H1 (cell line): ENCODE measurements at regions not wholly inside any gene's neighbourhood (a gene's known extent, or its start where the extent isn't known, plus 50 kb on each side); places are given as distances from the start of the nearest gene placed in this dataset.

Source experiments
- CTCF ChIA-PET: fragments of 300-600 bp; sonication (Branson Sonifier 250); formaldehyde crosslinking; loops from one replicate; lab custom pipeline; 2021; ENCODE audit not compliant: partially characterized antibody; lab: Charles Lee
- POLR2A ChIA-PET: fragments of 300-600 bp; sonication (Branson Sonifier 250); formaldehyde crosslinking; loops from one replicate; lab custom pipeline; 2021; ENCODE audit warnings: inconsistent platforms; ENCODE audit not compliant: partially characterized antibody; lab: Charles Lee
- DNase-seq, 2 experiments: peaks; one replicate each; pipeline versions ENCODE4 v3.0.0 to v3.0.0-alpha.2; 2010 to 2022; ENCODE audit warnings: low spot score in 2 of 2, low read depth in 1 of 2, mixed read lengths in 1 of 2
- FAIRE-seq: peaks from 2 replicates; lab custom pipeline; 2011; peaks lifted over from hg19 to GRCh38; lab: Jason Lieb, UNC
- H2AFZ ChIP-seq: 2 replicates; pipeline ENCODE4 v1.8.1; 2012; ENCODE audit warnings: low read length, inconsistent platforms
- H2AK5ac ChIP-seq: 2 replicates; pipeline ENCODE4 v1.6.1; 2013; ENCODE audit warnings: low read depth, low read length
- H2BK120ac ChIP-seq: replicated peaks from 2 replicates; pipeline ENCODE3; 2013; ENCODE audit warnings: low read depth, low read length, inconsistent platforms
- H2BK12ac ChIP-seq: 2 replicates; pipeline ENCODE4 v1.6.1; 2013; ENCODE audit warnings: low read depth, low read length
- H2BK15ac ChIP-seq: 2 replicates; pipeline ENCODE4 v1.6.1; 2013; ENCODE audit warnings: low read length
- H2BK20ac ChIP-seq: 2 replicates; pipeline ENCODE4 v1.6.1; 2013; ENCODE audit warnings: low read length
- H2BK5ac ChIP-seq: 2 replicates; pipeline ENCODE4 v1.6.1; 2013; ENCODE audit warnings: low read depth, low read length
- H3K14ac ChIP-seq: 2 replicates; pipeline ENCODE4 v1.6.1; 2013; ENCODE audit warnings: inconsistent platforms; ENCODE audit not compliant: insufficient read length
- H3K18ac ChIP-seq: 2 replicates; pipeline ENCODE4 v1.6.1; 2013; ENCODE audit warnings: low read length; ENCODE audit errors: extremely low read depth
- H3K23ac ChIP-seq: 2 replicates; pipeline ENCODE4 v1.6.1; 2013; ENCODE audit warnings: inconsistent platforms; ENCODE audit not compliant: insufficient read length
- H3K23me2 ChIP-seq: 2 replicates; pipeline ENCODE4 v1.6.1; 2013; ENCODE audit warnings: low read depth, low read length
- H3K27ac ChIP-seq: 2 replicates; pipeline ENCODE4 v1.6.1; 2011; ENCODE audit warnings: low read depth, low read length, inconsistent platforms
- H3K27me3 ChIP-seq, 4 experiments: replicated peaks in 1 of 4; 1 replicate in 1 of 4; 2 replicates in 3 of 4; pipeline versions ENCODE4 v1.6.1 to v1.8.1; 2011 to 2013; ENCODE audit warnings: low read length in 3 of 4, mild to moderate bottlenecking in 3 of 4, inconsistent platforms in 2 of 4, mixed read lengths in 2 of 4, moderate library complexity in 1 of 4; ENCODE audit not compliant: control insufficient read depth in 3 of 4, insufficient read depth in 3 of 4; ENCODE audit errors: extremely low read depth in 1 of 4
- H3K36me3 ChIP-seq, 4 experiments: 2 replicates each; pipeline versions ENCODE4 v1.6.1 to v1.8.1; 2011 to 2013; ENCODE audit warnings: mild to moderate bottlenecking in 4 of 4, low read length in 3 of 4, moderate library complexity in 2 of 4, control low read depth in 1 of 4, inconsistent platforms in 1 of 4; ENCODE audit not compliant: insufficient read depth in 4 of 4, control insufficient read depth in 2 of 4
- H3K4ac ChIP-seq: replicated peaks from 2 replicates; pipeline ENCODE3; 2013; ENCODE audit warnings: low read length, low read depth, mixed read lengths, inconsistent platforms; ENCODE audit not compliant: insufficient read length
- H3K4me1 ChIP-seq, 4 experiments: replicated peaks in 1 of 4; 1 replicate in 1 of 4; 2 replicates in 3 of 4; pipeline versions ENCODE4 v1.6.1 to v1.8.1; 2011 to 2013; ENCODE audit warnings: low read length in 3 of 4, inconsistent platforms in 2 of 4, mixed read lengths in 1 of 4; ENCODE audit not compliant: insufficient read depth in 4 of 4, control insufficient read depth in 3 of 4
- H3K4me2 ChIP-seq, 2 experiments: 2 replicates each; pipeline versions ENCODE4 v1.6.1 to v1.8.1; 2011 to 2013; ENCODE audit warnings: low read depth in 2 of 2, low read length in 2 of 2, control low read depth in 1 of 2, inconsistent platforms in 1 of 2, mild to moderate bottlenecking in 1 of 2; ENCODE audit not compliant: insufficient read depth in 1 of 2
- H3K4me3 ChIP-seq, 4 experiments: fragments of 200-600, 300-600 bp in 1 of 4; sonication (generic), shearing (Covaris generic), sonication (Bioruptor Twin) in 1 of 4; 2 replicates each; pipeline versions ENCODE4 v1.5.1 to v1.8.1; 2011 to 2016; ENCODE audit warnings: low read length in 4 of 4, low read depth in 3 of 4, control low read depth in 2 of 4, inconsistent platforms in 2 of 4, mild to moderate bottlenecking in 2 of 4, mixed read lengths in 1 of 4, moderate library complexity in 1 of 4; ENCODE audit not compliant: insufficient read depth in 2 of 4; ENCODE audit errors: extremely low read depth in 1 of 4
- H3K56ac ChIP-seq: replicated peaks from 2 replicates; pipeline ENCODE3; 2013; ENCODE audit warnings: low read depth, mild to moderate bottlenecking, mixed read lengths, low read length, inconsistent platforms; ENCODE audit not compliant: insufficient read length
- H3K79me1 ChIP-seq: 2 replicates; pipeline ENCODE4 v1.6.1; 2013; ENCODE audit warnings: low read depth, low read length, control low read depth
- H3K79me2 ChIP-seq, 2 experiments: 2 replicates each; pipeline versions ENCODE4 v1.6.1 to v1.8.1; 2012 to 2013; ENCODE audit warnings: low read length in 2 of 2, mild to moderate bottlenecking in 2 of 2, inconsistent platforms in 1 of 2; ENCODE audit not compliant: insufficient read depth in 2 of 2, control insufficient read depth in 1 of 2
- H3K9ac ChIP-seq, 4 experiments: replicated peaks in 1 of 4; 1 replicate in 1 of 4; 2 replicates in 3 of 4; pipeline versions ENCODE4 v1.6.1 to v1.8.1; 2011 to 2013; ENCODE audit warnings: low read depth in 3 of 4, low read length in 3 of 4, control low read depth in 2 of 4, mild to moderate bottlenecking in 2 of 4, moderate library complexity in 2 of 4, inconsistent platforms in 1 of 4; ENCODE audit errors: extremely low read depth in 1 of 4
- H3K9me3 ChIP-seq, 2 experiments: 2 replicates each; pipeline versions ENCODE4 v1.6.1 to v1.8.1; 2012 to 2013; ENCODE audit warnings: mild to moderate bottlenecking in 2 of 2, moderate library complexity in 2 of 2, control low read depth in 1 of 2, inconsistent platforms in 1 of 2, low read depth in 1 of 2, low read length in 1 of 2, mixed read lengths in 1 of 2; ENCODE audit not compliant: insufficient read depth in 2 of 2
- H4K20me1 ChIP-seq, 2 experiments: replicated peaks in 1 of 2; 2 replicates each; pipeline versions ENCODE3 to v1.8.1; 2011 to 2013; ENCODE audit warnings: inconsistent platforms in 2 of 2, low read length in 2 of 2, mild to moderate bottlenecking in 1 of 2; ENCODE audit not compliant: insufficient read depth in 2 of 2, control insufficient read depth in 1 of 2
- H4K5ac ChIP-seq: 2 replicates; pipeline ENCODE4 v1.6.1; 2013; ENCODE audit warnings: low read length, low read depth, mixed read lengths, inconsistent platforms; ENCODE audit not compliant: insufficient read length
- H4K8ac ChIP-seq: 2 replicates; pipeline ENCODE4 v1.8.0; 2013; ENCODE audit warnings: mild to moderate bottlenecking, moderate library complexity, low read length, inconsistent platforms; ENCODE audit not compliant: insufficient read depth; ENCODE audit errors: extremely low read depth
- H4K91ac ChIP-seq: replicated peaks from 2 replicates; pipeline ENCODE3; 2013; ENCODE audit warnings: low read length, mixed read lengths, inconsistent platforms; ENCODE audit not compliant: insufficient read length
- SUZ12 ChIP-seq: fragments of 200-600 bp; sonication (generic); IDR thresholded peaks from 2 replicates; pipeline ENCODE4 v1.6.1; 2012; ENCODE audit warnings: mild to moderate bottlenecking, inconsistent platforms, low read length, moderate library complexity, mixed read lengths
- WGBS, 2 experiments: shearing (Covaris generic) in 1 of 2; methylation state at CpG; one replicate each; pipeline versions ENCODE4 v1.1.6 to v1.1.7; 2013 to 2015; ENCODE audit warnings: low lambda C conversion rate in 2 of 2, mixed read lengths in 2 of 2, inconsistent platforms in 1 of 2, low coverage in 1 of 2, missing lambda C conversion rate in 1 of 2; ENCODE audit not compliant: insufficient replicate concordance in 2 of 2, insufficient coverage in 1 of 2, insufficient read length in 1 of 2; ENCODE audit errors: extremely low coverage in 1 of 2, missing lambda C conversion rate in 1 of 2; 5-methylcytosine and 5-hydroxymethylcytosine counted together

DNA sequence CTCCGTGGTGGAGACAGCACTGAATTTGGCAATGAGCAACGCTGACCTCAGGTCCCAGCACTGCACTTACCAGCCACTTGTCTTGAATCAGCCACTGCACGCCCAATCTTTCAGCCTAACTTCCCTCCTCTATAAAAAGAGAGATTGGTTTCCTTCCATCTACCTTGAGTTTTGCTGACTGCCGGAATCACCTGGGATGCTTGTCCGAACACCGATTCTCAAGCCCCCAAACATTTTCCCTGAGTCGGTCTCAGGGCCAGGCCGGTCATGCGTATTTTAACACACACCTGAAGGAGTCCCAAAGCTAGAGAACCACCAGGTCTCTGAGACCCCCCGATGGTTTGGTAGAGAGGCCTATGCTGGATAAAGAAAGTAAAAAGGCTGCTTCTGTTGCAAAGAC lies 131.5 kb downstream of the SPATA19 start:
- FAIRE-seq (no peak), DNase-seq (no peak)
- ChIA-PET CTCF (interaction anchor here (1.2 to 5.0 kb wide), 3 partner anchors 8 to 122 kb away, joined by 3 to 14 read pairs (median 3); no protein-coding TSS in a partner anchor), POLR2A (no interaction called here)
- Histone ChIP-seq H4K8ac (no peak overlapping the region), H3K14ac (no peak overlapping the region), H2BK15ac (peak overlapping the region; percentile 36; the same call in 1 of the 2 replicates), H3K27me3 (peaks cover 0 to 12% (median 2%) of the 10 kb centered on the region in 4 experiments; a peak in 4 of 7 replicates), H3K4me1 (peaks cover 0 to 38% (median 10%) of the 10 kb centered on the region in 4 experiments; a peak in 6 of 7 replicates), H4K5ac (no peak overlapping the region), H2BK120ac (no peak overlapping the region), H3K23me2 (no peaks in the 10 kb centered on the region; the same call in 1 of the 2 replicates), H3K4me2 (no peak overlapping the region), H3K36me3 (no peaks in the 10 kb centered on the region), H3K79me1 (no peaks in the 10 kb centered on the region), H3K4ac (no peak overlapping the region), H2BK5ac (no peak overlapping the region), H3K9me3 (no peaks in the 10 kb centered on the region), H3K9ac (no peak overlapping the region), H4K91ac (no peak overlapping the region), H3K23ac (no peak overlapping the region), H3K27ac (no peak overlapping the region), H3K56ac (no peak overlapping the region), H4K20me1 (no peaks in the 10 kb centered on the region), H3K18ac (no peak overlapping the region), H2AFZ (no peak overlapping the region), H2AK5ac (no peak overlapping the region), H2BK20ac (no peak overlapping the region), H2BK12ac (peak overlapping the region; percentile 2; the same call in 1 of the 2 replicates), H3K4me3 (no peak overlapping the region), H3K79me2 (no peaks in the 10 kb centered on the region)
- WGBS, 2 experiments: 95% methylated on average over 10 of the region's 10 CpGs; no CpG with 5 or more reads in 1 of the 2 experiments
- TF ChIP-seq SUZ12: no peak
